HepG2 (cell line): ENCODE measurements at regions not wholly inside any gene's neighbourhood (a gene's known extent, or its start where the extent isn't known, plus 50 kb on each side); places are given as distances from the start of the nearest gene placed in this dataset.
A peak's percentile ranks its signal among the peaks of the same experiment; 100 is the strongest.

Experiments used
- BRF2 ChIP-seq: sonication (generic); formaldehyde crosslinking; IDR thresholded peaks from 2 replicates; pipeline ENCODE4 v1.8.1; 2022; ENCODE audit warnings: mild to moderate bottlenecking, missing genetic modification reagents
- ELF1 ChIP-seq: sonication (generic); formaldehyde crosslinking; IDR thresholded peaks from 2 replicates; pipeline ENCODE4 v1.4.0; 2020; ENCODE audit warnings: missing genetic modification reagents
- EP300 ChIP-seq, 3 experiments: sonication (generic) in 1 of 3; formaldehyde crosslinking in 1 of 3; IDR thresholded peaks; 2 replicates each; pipeline versions ENCODE4 v1.5.1 to v1.6.1; 2011 to 2020; ENCODE audit warnings: low read depth in 2 of 3, low read length in 2 of 3, borderline replicate concordance in 1 of 3, improper control_type of control experiment in 1 of 3, mild to moderate bottlenecking in 1 of 3, missing genetic modification reagents in 1 of 3, moderate library complexity in 1 of 3
- GATAD2A ChIP-seq: IDR thresholded peaks from 2 replicates; pipeline ENCODE4 v1.6.1; 2016
- HDAC1 ChIP-seq: sonication (generic); formaldehyde crosslinking; IDR thresholded peaks from 2 replicates; pipeline ENCODE4 v1.5.1; 2020; ENCODE audit warnings: mild to moderate bottlenecking, missing genetic modification reagents
- HNF4A ChIP-seq: sonication (generic); formaldehyde crosslinking; IDR thresholded peaks from 2 replicates; pipeline ENCODE4 v1.4.0; 2020; ENCODE audit warnings: missing genetic modification reagents
- IKZF4 ChIP-seq: sonication (generic); formaldehyde crosslinking; IDR thresholded peaks from 2 replicates; pipeline ENCODE4 v1.5.1; 2020; ENCODE audit warnings: borderline replicate concordance, mild to moderate bottlenecking, low read depth, missing genetic modification reagents; ENCODE audit errors: not compliant biosample characterization
- ISL2 ChIP-seq: sonication (generic); formaldehyde crosslinking; IDR thresholded peaks from 2 replicates; pipeline ENCODE4 v1.5.0; 2020; ENCODE audit warnings: missing genetic modification reagents
- MIXL1 ChIP-seq: IDR thresholded peaks from 2 replicates; pipeline ENCODE4 v1.6.1; 2016
- RARA ChIP-seq: IDR thresholded peaks from 2 replicates; pipeline ENCODE4 v1.6.1; 2016; ENCODE audit warnings: missing genetic modification reagents, missing compliant biosample characterization
- SOX13 ChIP-seq, 3 experiments: fragments of 450-650 bp in 1 of 3; sonication (generic) in 1 of 3; formaldehyde crosslinking in 1 of 3; IDR thresholded peaks in 2 of 3; conservative IDR thresholded peaks in 1 of 3; 2 replicates each; pipeline versions ENCODE4 v1.5.0 to v1.6.1; 2016 to 2020; ENCODE audit warnings: antibody characterized with exemption in 1 of 3, mild to moderate bottlenecking in 1 of 3, missing compliant biosample characterization in 1 of 3, missing genetic modification reagents in 1 of 3, moderate library complexity in 1 of 3
- SSRP1 ChIP-seq: IDR thresholded peaks from 2 replicates; pipeline ENCODE4 v1.6.1; 2016; ENCODE audit warnings: control low read depth
- TBX2 ChIP-seq: sonication (generic); formaldehyde crosslinking; IDR thresholded peaks from 2 replicates; pipeline ENCODE4 v1.5.0; 2020; ENCODE audit warnings: missing genetic modification reagents, mild to moderate bottlenecking, borderline replicate concordance
- ZNF121 ChIP-seq: sonication (generic); formaldehyde crosslinking; IDR thresholded peaks from 2 replicates; pipeline ENCODE4 v1.5.0; 2020; ENCODE audit warnings: mild to moderate bottlenecking, missing genetic modification reagents
- ZNF160 ChIP-seq: sonication (generic); formaldehyde crosslinking; IDR thresholded peaks from 2 replicates; pipeline ENCODE4 v1.8.0; 2022; ENCODE audit warnings: mild to moderate bottlenecking, inconsistent platforms, missing genetic modification reagents
- ZNF253 ChIP-seq: sonication (generic); formaldehyde crosslinking; IDR thresholded peaks from 2 replicates; pipeline ENCODE4 v1.8.0; 2022; ENCODE audit warnings: mild to moderate bottlenecking, missing genetic modification reagents, borderline replicate concordance
- ZNF383 ChIP-seq: sonication (generic); formaldehyde crosslinking; IDR thresholded peaks from 2 replicates; pipeline ENCODE4 v1.4.0; 2020; ENCODE audit warnings: missing genetic modification reagents, mild to moderate bottlenecking, borderline replicate concordance
- ZNF546 ChIP-seq: sonication (generic); formaldehyde crosslinking; conservative IDR thresholded peaks from 2 replicates; pipeline ENCODE4 v1.8.1; 2023; ENCODE audit warnings: mild to moderate bottlenecking, missing genetic modification reagents
- ZNF550 ChIP-seq: sonication (generic); formaldehyde crosslinking; IDR thresholded peaks from 2 replicates; pipeline ENCODE4 v1.4.0; 2020; ENCODE audit warnings: mild to moderate bottlenecking, missing genetic modification reagents, borderline replicate concordance
- ZNF674 ChIP-seq: sonication (generic); formaldehyde crosslinking; IDR thresholded peaks from 2 replicates; pipeline ENCODE4 v1.5.0; 2020; ENCODE audit warnings: low read depth, mild to moderate bottlenecking, missing genetic modification reagents
- TF ChIP-seq, protein P1 (sequence below): IDR thresholded peaks from 2 replicates; pipeline ENCODE4 v1.6.1; 2016; ENCODE audit warnings: control low read depth
- TF ChIP-seq, protein P2 (sequence below): sonication (generic); formaldehyde crosslinking; IDR thresholded peaks from 2 replicates; pipeline ENCODE4 v1.5.1; 2020; ENCODE audit warnings: mild to moderate bottlenecking, missing genetic modification reagents, borderline replicate concordance

- TF ChIP-seq, protein P1, sequence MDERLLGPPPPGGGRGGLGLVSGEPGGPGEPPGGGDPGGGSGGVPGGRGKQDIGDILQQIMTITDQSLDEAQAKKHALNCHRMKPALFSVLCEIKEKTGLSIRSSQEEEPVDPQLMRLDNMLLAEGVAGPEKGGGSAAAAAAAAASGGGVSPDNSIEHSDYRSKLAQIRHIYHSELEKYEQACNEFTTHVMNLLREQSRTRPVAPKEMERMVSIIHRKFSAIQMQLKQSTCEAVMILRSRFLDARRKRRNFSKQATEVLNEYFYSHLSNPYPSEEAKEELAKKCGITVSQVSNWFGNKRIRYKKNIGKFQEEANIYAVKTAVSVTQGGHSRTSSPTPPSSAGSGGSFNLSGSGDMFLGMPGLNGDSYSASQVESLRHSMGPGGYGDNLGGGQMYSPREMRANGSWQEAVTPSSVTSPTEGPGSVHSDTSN (CRISPR knock-in tag), result no peak
- TF ChIP-seq SSRP1 (CRISPR knock-in tag), result no peak
- TF ChIP-seq IKZF4 (CRISPR knock-in tag), result no peak
- TF ChIP-seq GATAD2A (CRISPR knock-in tag), result peak; percentile 82
- peak; percentile 67; the same call in 1 of the 2 replicates for TF ChIP-seq TBX2 (CRISPR knock-in tag)
- TF ChIP-seq ISL2 (CRISPR knock-in tag), result peak; percentile 56; the same call in 1 of the 2 replicates
- no peak for TF ChIP-seq ZNF121
- TF ChIP-seq ZNF383 (CRISPR knock-in tag), result no peak
- TF ChIP-seq ZNF160, result no peak
- TF ChIP-seq ELF1 (CRISPR knock-in tag), result no peak
- no peak for TF ChIP-seq ZNF546 (CRISPR knock-in tag)
- TF ChIP-seq ZNF550 (CRISPR knock-in tag), result no peak
- TF ChIP-seq EP300 (IDR thresholded peaks at IDR 0.05; ENCODE audit: low read depth in 2 of 2, low read length in 2 of 2), result peak in 1 of 2 experiments; percentile 76; a peak in 2 of 4 replicates
- no peak for TF ChIP-seq EP300 (CRISPR knock-in tag; IDR thresholded peaks at IDR 0.05; ENCODE audit: borderline replicate concordance)
- no peak for TF ChIP-seq SOX13 (IDR thresholded peaks at IDR 0.05)
- peak in 1 of 2 experiments; percentile 66; a peak in 2 of 4 replicates for TF ChIP-seq SOX13 (CRISPR knock-in tag; conservative IDR thresholded peaks at IDR 0.05 in 1 of 2, IDR thresholded peaks at IDR 0.05 in 1 of 2)
- TF ChIP-seq MIXL1, result peak; percentile 58; the same call in 1 of the 2 replicates
- TF ChIP-seq RARA (CRISPR knock-in tag), result 0 out of 2 replicates have a peak, but pooled peaks have one; percentile 16
- no peak for TF ChIP-seq ZNF253
- no peak for TF ChIP-seq ZNF674 (CRISPR knock-in tag)
- no peak for TF ChIP-seq BRF2
- TF ChIP-seq, protein P2, sequence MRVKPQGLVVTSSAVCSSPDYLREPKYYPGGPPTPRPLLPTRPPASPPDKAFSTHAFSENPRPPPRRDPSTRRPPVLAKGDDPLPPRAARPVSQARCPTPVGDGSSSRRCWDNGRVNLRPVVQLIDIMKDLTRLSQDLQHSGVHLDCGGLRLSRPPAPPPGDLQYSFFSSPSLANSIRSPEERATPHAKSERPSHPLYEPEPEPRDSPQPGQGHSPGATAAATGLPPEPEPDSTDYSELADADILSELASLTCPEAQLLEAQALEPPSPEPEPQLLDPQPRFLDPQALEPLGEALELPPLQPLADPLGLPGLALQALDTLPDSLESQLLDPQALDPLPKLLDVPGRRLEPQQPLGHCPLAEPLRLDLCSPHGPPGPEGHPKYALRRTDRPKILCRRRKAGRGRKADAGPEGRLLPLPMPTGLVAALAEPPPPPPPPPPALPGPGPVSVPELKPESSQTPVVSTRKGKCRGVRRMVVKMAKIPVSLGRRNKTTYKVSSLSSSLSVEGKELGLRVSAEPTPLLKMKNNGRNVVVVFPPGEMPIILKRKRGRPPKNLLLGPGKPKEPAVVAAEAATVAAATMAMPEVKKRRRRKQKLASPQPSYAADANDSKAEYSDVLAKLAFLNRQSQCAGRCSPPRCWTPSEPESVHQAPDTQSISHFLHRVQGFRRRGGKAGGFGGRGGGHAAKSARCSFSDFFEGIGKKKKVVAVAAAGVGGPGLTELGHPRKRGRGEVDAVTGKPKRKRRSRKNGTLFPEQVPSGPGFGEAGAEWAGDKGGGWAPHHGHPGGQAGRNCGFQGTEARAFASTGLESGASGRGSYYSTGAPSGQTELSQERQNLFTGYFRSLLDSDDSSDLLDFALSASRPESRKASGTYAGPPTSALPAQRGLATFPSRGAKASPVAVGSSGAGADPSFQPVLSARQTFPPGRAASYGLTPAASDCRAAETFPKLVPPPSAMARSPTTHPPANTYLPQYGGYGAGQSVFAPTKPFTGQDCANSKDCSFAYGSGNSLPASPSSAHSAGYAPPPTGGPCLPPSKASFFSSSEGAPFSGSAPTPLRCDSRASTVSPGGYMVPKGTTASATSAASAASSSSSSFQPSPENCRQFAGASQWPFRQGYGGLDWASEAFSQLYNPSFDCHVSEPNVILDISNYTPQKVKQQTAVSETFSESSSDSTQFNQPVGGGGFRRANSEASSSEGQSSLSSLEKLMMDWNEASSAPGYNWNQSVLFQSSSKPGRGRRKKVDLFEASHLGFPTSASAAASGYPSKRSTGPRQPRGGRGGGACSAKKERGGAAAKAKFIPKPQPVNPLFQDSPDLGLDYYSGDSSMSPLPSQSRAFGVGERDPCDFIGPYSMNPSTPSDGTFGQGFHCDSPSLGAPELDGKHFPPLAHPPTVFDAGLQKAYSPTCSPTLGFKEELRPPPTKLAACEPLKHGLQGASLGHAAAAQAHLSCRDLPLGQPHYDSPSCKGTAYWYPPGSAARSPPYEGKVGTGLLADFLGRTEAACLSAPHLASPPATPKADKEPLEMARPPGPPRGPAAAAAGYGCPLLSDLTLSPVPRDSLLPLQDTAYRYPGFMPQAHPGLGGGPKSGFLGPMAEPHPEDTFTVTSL, result peak; percentile 66; the same call in 1 of the 2 replicates
- peak; percentile 56 for TF ChIP-seq HNF4A (CRISPR knock-in tag)
- TF ChIP-seq HDAC1 (CRISPR knock-in tag), result 0 out of 2 replicates have a peak, but pooled peaks have one; percentile 28
Measured at GRCh38 chr14:76653875-76654572, 107.2 kb upstream of the VASH1 start (continued).
